ENCODE measurements at regions not wholly inside any gene's neighbourhood (a gene's known extent, or its start where the extent isn't known, plus 50 kb on each side); places are given as distances from the start of the nearest gene placed in this dataset.
A peak's percentile ranks its signal among the peaks of the same experiment; 100 is the strongest.

DNA sequence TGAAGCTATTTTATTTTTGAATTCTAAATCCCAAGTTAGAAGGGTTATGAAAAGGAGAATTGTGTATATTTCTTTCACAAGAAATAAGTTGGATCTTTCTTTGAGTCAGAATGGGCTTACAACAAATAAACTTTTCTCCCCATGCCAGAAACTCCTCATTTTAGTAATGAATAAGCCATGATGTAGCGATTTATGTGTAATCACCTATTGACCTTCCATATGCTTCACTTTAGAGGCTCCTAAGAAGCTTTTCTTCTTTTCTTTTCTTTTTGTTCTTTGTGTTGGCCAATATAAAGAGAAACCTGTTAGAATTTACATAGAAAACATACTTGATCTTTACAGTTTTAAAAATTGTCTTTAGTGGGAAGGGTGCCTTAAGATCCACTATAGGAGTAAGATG is 370.2 kb downstream of the UTRN start:
- Histone ChIP-seq H2BK120ac (ENCODE audit: low read depth, low read length, poor library complexity, severe bottlenecking) (no peak overlapping the region), H3T11ph (ENCODE audit: low read length) (no peak overlapping the region), H3K79me1 (ENCODE audit: insufficient read depth, low read depth, low read length, poor library complexity, severe bottlenecking) (no peaks in the 10 kb centered on the region), H3K56ac (ENCODE audit: insufficient read length, low read depth, low read length) (no peak overlapping the region), H3K9ac (ENCODE audit: extremely low read depth, insufficient read length, low read length) (no peak overlapping the region), H2BK20ac (ENCODE audit: low read depth, low read length, poor library complexity, severe bottlenecking) (no peak overlapping the region), H3K27ac (ENCODE audit: insufficient read length, low read depth, low read length) (no peak overlapping the region), H4K91ac (ENCODE audit: insufficient read length, low read depth, low read length) (no peak overlapping the region), H4K20me1 (ENCODE audit: control insufficient read depth, insufficient read depth, insufficient read length) (no peaks in the 10 kb centered on the region), H3K23ac (ENCODE audit: insufficient read length, low read depth, low read length) (no peak overlapping the region), H3K23me2 (ENCODE audit: insufficient read length, low read depth, low read length, poor library complexity, severe bottlenecking) (no peaks in the 10 kb centered on the region), H3K4ac (ENCODE audit: low read depth, low read length) (no peak overlapping the region), H2AFZ (ENCODE audit: low read length) (no peak overlapping the region), H3K4me2 (ENCODE audit: insufficient read depth, insufficient read length, low read length) (no peak overlapping the region), H2BK5ac (ENCODE audit: insufficient read length, low read length) (no peak overlapping the region), H3K14ac (ENCODE audit: insufficient read depth, low read length) (no peak overlapping the region), H3K9me3 (ENCODE audit: control insufficient read depth, low read depth, low read length) (no peaks in the 10 kb centered on the region), H2BK12ac (ENCODE audit: insufficient read length, low read depth, low read length) (no peak overlapping the region), H2BK15ac (ENCODE audit: low read depth, low read length) (no peak overlapping the region), H3K18ac (ENCODE audit: insufficient read length, low read depth, low read length) (no peak overlapping the region), H4K5ac (ENCODE audit: insufficient read length, low read depth, low read length) (no peak overlapping the region), H4K8ac (replicated peaks; ENCODE audit: insufficient read length, low read depth, low read length) (no peak overlapping the region), H3K79me2 (ENCODE audit: insufficient read depth, low read length) (no peaks in the 10 kb centered on the region), H2AK5ac (ENCODE audit: insufficient read length, low read length) (no peak overlapping the region), H3K27me3 (ENCODE audit: insufficient read depth, low read length) (no peaks in the 10 kb centered on the region), H3K4me1 (ENCODE audit: insufficient read depth, low read length) (peaks cover 15% of the 10 kb centered on the region)
- no peaks in the 10 kb centered on the region for H3K27me3 Mint-ChIP-seq (ENCODE audit: low read depth)
- TF ChIP-seq, protein P1, sequence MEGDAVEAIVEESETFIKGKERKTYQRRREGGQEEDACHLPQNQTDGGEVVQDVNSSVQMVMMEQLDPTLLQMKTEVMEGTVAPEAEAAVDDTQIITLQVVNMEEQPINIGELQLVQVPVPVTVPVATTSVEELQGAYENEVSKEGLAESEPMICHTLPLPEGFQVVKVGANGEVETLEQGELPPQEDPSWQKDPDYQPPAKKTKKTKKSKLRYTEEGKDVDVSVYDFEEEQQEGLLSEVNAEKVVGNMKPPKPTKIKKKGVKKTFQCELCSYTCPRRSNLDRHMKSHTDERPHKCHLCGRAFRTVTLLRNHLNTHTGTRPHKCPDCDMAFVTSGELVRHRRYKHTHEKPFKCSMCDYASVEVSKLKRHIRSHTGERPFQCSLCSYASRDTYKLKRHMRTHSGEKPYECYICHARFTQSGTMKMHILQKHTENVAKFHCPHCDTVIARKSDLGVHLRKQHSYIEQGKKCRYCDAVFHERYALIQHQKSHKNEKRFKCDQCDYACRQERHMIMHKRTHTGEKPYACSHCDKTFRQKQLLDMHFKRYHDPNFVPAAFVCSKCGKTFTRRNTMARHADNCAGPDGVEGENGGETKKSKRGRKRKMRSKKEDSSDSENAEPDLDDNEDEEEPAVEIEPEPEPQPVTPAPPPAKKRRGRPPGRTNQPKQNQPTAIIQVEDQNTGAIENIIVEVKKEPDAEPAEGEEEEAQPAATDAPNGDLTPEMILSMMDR (conservative IDR thresholded peaks at IDR 0.05) = no peak
- H3K4me3 Mint-ChIP-seq = no peak overlapping the region
- H3K9me3 Mint-ChIP-seq = no peaks in the 10 kb centered on the region
- 0 out of 7 replicates have a peak, but pooled peaks cover 0 to 1% (median 0%) of the 10 kb centered on the region in 3 experiments for H3K36me3 Mint-ChIP-seq (ENCODE audit: insufficient read depth in 1 of 3, low read depth in 3 of 3)
- peaks cover 62 to 70% of the 10 kb centered on the region in 2 experiments for H3K4me1 Mint-ChIP-seq
- WGBS (ENCODE audit: extremely low coverage, insufficient read length, low lambda C conversion rate) = no CpG with 5 or more reads among the region's 1 CpG
- DNase-seq = no peak
- H3K27ac Mint-ChIP-seq = peak overlapping the region; percentile 8 to 90 (median 66); a peak in 4 of 7 replicates

All from H9 (cell line).